Tibial nerve (tissue), 4 donors: ENCODE measurements at regions not wholly inside any gene's neighbourhood (a gene's known extent, or its start where the extent isn't known, plus 50 kb on each side); places are given as distances from the start of the nearest gene placed in this dataset.
A peak's percentile ranks its signal among the peaks of the same experiment; 100 is the strongest.
"Not testable (repeated sequence)": the region's sequence is repeated elsewhere in the genome, so short reads cannot be mapped to it uniquely, and the experiment has no call there.

ENCODE experiments used
- DNase-seq, 2 donors: peaks; one replicate each; pipeline ENCODE4 v3.0.0-alpha.2; 2019; ENCODE audit warnings: low spot score in 2 of 2
- H3K27ac ChIP-seq, 4 donors: fragments of 200-600 bp; sonication (generic) in 3 of 4; one replicate each; pipeline ENCODE4 v1.5.1; 2017 to 2019; ENCODE audit warnings: mild to moderate bottlenecking in 1 of 4
- H3K27me3 ChIP-seq, 2 donors: fragments of 200-600 bp; sonication (generic) in 1 of 2; one replicate each; pipeline versions ENCODE4 v1.5.1 to v1.6.0; 2017 to 2019
- H3K36me3 ChIP-seq, 3 donors: fragments of 200-600 bp; sonication (generic); one replicate each; pipeline ENCODE4 v1.5.1; 2018 to 2019
- H3K4me1 ChIP-seq, 4 donors: fragments of 200-600 bp; sonication (generic) in 3 of 4; one replicate each; pipeline ENCODE4 v1.5.1; 2017 to 2019
- H3K4me3 ChIP-seq, 4 donors: fragments of 200-600 bp; sonication (generic) in 3 of 4; one replicate each; pipeline ENCODE4 v1.5.1; 2017 to 2019; ENCODE audit warnings: mild to moderate bottlenecking in 1 of 4, moderate library complexity in 1 of 4
- H3K9me3 ChIP-seq, 4 donors: fragments of 200-600 bp; sonication (generic) in 3 of 4; one replicate each; pipeline ENCODE4 v1.5.1; 2017 to 2019
- CTCF ChIP-seq, 5 experiments: fragments of 200-600 bp in 3 of 5; fragments of 450-650 bp in 2 of 5; sonication (generic) in 3 of 5; IDR thresholded peaks; one replicate each; pipeline ENCODE4 v1.5.1; 2016 to 2019; ENCODE audit warnings: antibody characterized with exemption in 5 of 5, mild to moderate bottlenecking in 3 of 5, moderate library complexity in 2 of 5
- EP300 ChIP-seq, 2 donors: sonication (generic); formaldehyde crosslinking; IDR thresholded peaks; one replicate each; pipeline ENCODE4 v1.6.1; 2017; ENCODE audit warnings: antibody characterized with exemption in 2 of 2, mild to moderate bottlenecking in 1 of 2
- POLR2A ChIP-seq, 2 donors: fragments of 450-650 bp; IDR thresholded peaks; one replicate each; pipeline ENCODE4 v1.6.1; 2017; ENCODE audit warnings: antibody characterized with exemption in 2 of 2, mild to moderate bottlenecking in 2 of 2, moderate library complexity in 2 of 2
- WGBS, 2 donors: methylation state at CpG; one replicate each; pipeline ENCODE4 v1.1.5; 2018; 5-methylcytosine and 5-hydroxymethylcytosine counted together

- H3K36me3 ChIP-seq, H3K27me3 ChIP-seq, H3K9me3 ChIP-seq: not testable (repeated sequence)
- H3K27ac ChIP-seq: peak overlapping the region in 3 of 4 donors; percentile 1 to 87 (median 71)
- WGBS, 2 donors: 5% methylated on average over 20 to 26 of the region's 26 CpGs
- DNase-seq: peak; percentile 37 to 57
- peak overlapping the region in 3 of 4 donors; percentile 6 to 55 (median 28) for H3K4me3 ChIP-seq
- peaks cover 0 to 36% (median 3%) of the 10 kb centered on the region in 4 donors for H3K4me1 ChIP-seq
- TF ChIP-seq EP300 (IDR thresholded peaks at IDR 0.05): peak in 1 of 2 donors; percentile 81
Observed at GRCh38 chr6:27831434-27832081, 80.6 kb downstream of the OR2B2 start.

GRCh38 chr6:27830600-27831433 lies 81.4 kb downstream of the OR2B2 start:
- not testable (repeated sequence) for H3K27me3 ChIP-seq, H3K9me3 ChIP-seq, DNase-seq, H3K36me3 ChIP-seq
- H3K4me1 ChIP-seq: peaks cover 0 to 30% (median 0%) of the 10 kb centered on the region in 4 donors
- H3K27ac ChIP-seq: peak overlapping the region in 3 of 4 donors; percentile 69 to 87 (median 71)
- 11 to 18% methylated on average over 26 to 29 of the region's 52 CpGs for WGBS, 2 donors
- H3K4me3 ChIP-seq: peak overlapping the region; percentile 28 to 55 (median 46)

GRCh38 chr6:27830212-27830599 lies 82.0 kb downstream of the OR2B2 start:
- 30 to 37% methylated on average over 5 of the region's 5 CpGs for WGBS, 2 donors
- H3K4me3 ChIP-seq: peak overlapping the region in 3 of 4 donors; percentile 41 to 55 (median 50)
- H3K9me3 ChIP-seq: peaks cover 0 to 6% (median 0%) of the 10 kb centered on the region in 4 donors
- H3K27ac ChIP-seq: peak overlapping the region in 3 of 4 donors; percentile 69 to 87 (median 71)
- no peaks in the 10 kb centered on the region for H3K27me3 ChIP-seq
- H3K36me3 ChIP-seq: no peaks in the 10 kb centered on the region
- no peak for DNase-seq
- no peak for TF ChIP-seq CTCF (IDR thresholded peaks at IDR 0.05)
- no peak for TF ChIP-seq EP300 (IDR thresholded peaks at IDR 0.05)
- peaks cover 0 to 30% (median 0%) of the 10 kb centered on the region in 4 donors for H3K4me1 ChIP-seq

GRCh38 chr6:27829453-27830211 lies 82.6 kb downstream of the OR2B2 start:
- no peak for DNase-seq
- H3K36me3 ChIP-seq: no peaks in the 10 kb centered on the region
- peaks cover 0 to 2% of the 10 kb centered on the region in 2 donors for H3K27me3 ChIP-seq
- peaks cover 0 to 6% (median 0%) of the 10 kb centered on the region in 4 donors for H3K9me3 ChIP-seq
- peak overlapping the region in 3 of 4 donors; percentile 69 to 87 (median 71) for H3K27ac ChIP-seq
- TF ChIP-seq EP300 (IDR thresholded peaks at IDR 0.05): no peak
- no peak for TF ChIP-seq POLR2A (IDR thresholded peaks at IDR 0.05)
- no peak for TF ChIP-seq CTCF (IDR thresholded peaks at IDR 0.05)
- H3K4me3 ChIP-seq: no peak overlapping the region
- H3K4me1 ChIP-seq: peaks cover 0 to 28% (median 0%) of the 10 kb centered on the region in 4 donors
- 79 to 89% methylated on average over 9 of the region's 9 CpGs for WGBS, 2 donors

- not testable (repeated sequence) for H3K27me3 ChIP-seq, H3K4me3 ChIP-seq, H3K9me3 ChIP-seq, DNase-seq, H3K36me3 ChIP-seq, H3K27ac ChIP-seq
- H3K4me1 ChIP-seq: peaks cover 0 to 30% (median 0%) of the 10 kb centered on the region in 4 donors
- 25% methylated on average over 4 of the region's 35 CpGs; no CpG with 5 or more reads in 1 of the 2 donors for WGBS, 2 donors
Observed at GRCh38 chr6:27827477-27827876, 84.7 kb downstream of the OR2B2 start.

- 14 to 22% methylated on average over 10 to 14 of the region's 30 CpGs for WGBS, 2 donors
- DNase-seq, H3K27ac ChIP-seq, H3K36me3 ChIP-seq, H3K9me3 ChIP-seq: not testable (repeated sequence)
- H3K27me3 ChIP-seq: peaks cover 0 to 11% of the 10 kb centered on the region in 2 donors
- peak overlapping the region in 1 of 4 donors; percentile 11 for H3K4me3 ChIP-seq
- H3K4me1 ChIP-seq: peaks cover 0 to 25% (median 0%) of the 10 kb centered on the region in 4 donors
Observed at GRCh38 chr6:27826612-27826985, 85.6 kb downstream of the OR2B2 start.

GRCh38 chr6:27825848-27826611 lies 86.2 kb downstream of the OR2B2 start:
- 55 to 59% methylated on average over 14 to 15 of the region's 15 CpGs for WGBS, 2 donors
- Histone ChIP-seq H3K4me1 (peaks cover 0 to 25% (median 0%) of the 10 kb centered on the region in 4 donors), H3K27me3 (peaks cover 0 to 11% of the 10 kb centered on the region in 2 donors)
- H3K27ac ChIP-seq, DNase-seq, H3K4me3 ChIP-seq, H3K9me3 ChIP-seq, H3K36me3 ChIP-seq: not testable (repeated sequence)
